GM23338 (cell line): ENCODE measurements at regions not wholly inside any gene's neighbourhood (a gene's known extent, or its start where the extent isn't known, plus 50 kb on each side); places are given as distances from the start of the nearest gene placed in this dataset.

ENCODE experiments used
- CREB1 ChIP-seq: fragments of 250-450 bp; sonication (Bioruptor Pico); IDR thresholded peaks from 2 replicates; pipeline ENCODE4 v1.5.0; 2020; ENCODE audit warnings: low read depth, mild to moderate bottlenecking, moderate library complexity
- EZH2 ChIP-seq: fragments of 200-600 bp; sonication (generic); IDR thresholded peaks from one replicate; pipeline ENCODE4 v1.8.0; 2017; ENCODE audit warnings: antibody characterized with exemption, mild to moderate bottlenecking, low read depth; ENCODE audit not compliant: unreplicated experiment
- EZH2phosphoT487 ChIP-seq: fragments of 200-600 bp; sonication (generic); IDR thresholded peaks from one replicate; pipeline ENCODE4 v1.8.1; 2018; ENCODE audit warnings: antibody characterized with exemption; ENCODE audit not compliant: unreplicated experiment
- JUNB ChIP-seq: IDR thresholded peaks from one replicate; pipeline ENCODE4 v1.6.1; 2016; ENCODE audit warnings: antibody characterized with exemption; ENCODE audit not compliant: unreplicated experiment
- NANOG ChIP-seq: IDR thresholded peaks from 2 replicates; pipeline ENCODE4 v1.6.1; 2016; ENCODE audit warnings: antibody characterized with exemption, borderline replicate concordance
- POLR2AphosphoS5 ChIP-seq: IDR thresholded peaks from 2 replicates; pipeline ENCODE4 v1.6.1; 2016; ENCODE audit warnings: antibody characterized with exemption, low read depth
- REST ChIP-seq: IDR thresholded peaks from one replicate; pipeline ENCODE4 v1.6.1; 2018; ENCODE audit warnings: antibody characterized with exemption; ENCODE audit not compliant: unreplicated experiment
- STAT1 ChIP-seq: IDR thresholded peaks from one replicate; pipeline ENCODE4 v1.6.1; 2016; ENCODE audit warnings: antibody characterized with exemption; ENCODE audit not compliant: unreplicated experiment
- ZNF114 ChIP-seq: fragments of 250-450 bp; sonication (Bioruptor Pico); IDR thresholded peaks from 2 replicates; pipeline ENCODE4 v1.5.0; 2020; ENCODE audit warnings: mild to moderate bottlenecking, moderate library complexity
- ZNF331 ChIP-seq: fragments of 250-450 bp; sonication (Bioruptor Pico); IDR thresholded peaks from 2 replicates; pipeline ENCODE4 v1.5.0; 2020; ENCODE audit warnings: low read depth, mild to moderate bottlenecking, moderate library complexity
- ZNF462 ChIP-seq: fragments of 250-450 bp; sonication (Bioruptor Pico); IDR thresholded peaks from 2 replicates; pipeline ENCODE4 v1.5.0; 2020; ENCODE audit warnings: mild to moderate bottlenecking, moderate library complexity
- TF ChIP-seq, protein P1 (sequence below), 2 experiments: fragments of 200-600 bp in 1 of 2; sonication (generic) in 1 of 2; conservative IDR thresholded peaks; 2 replicates each; pipeline versions ENCODE4 v1.5.1 to v1.6.1; 2016 to 2017; ENCODE audit warnings: antibody characterized with exemption in 2 of 2, low read depth in 2 of 2, mild to moderate bottlenecking in 2 of 2, moderate library complexity in 1 of 2
- TF ChIP-seq, protein P2 (sequence below): IDR thresholded peaks from 2 replicates; pipeline ENCODE4 v1.6.1; 2016; ENCODE audit warnings: antibody characterized with exemption

DNA sequence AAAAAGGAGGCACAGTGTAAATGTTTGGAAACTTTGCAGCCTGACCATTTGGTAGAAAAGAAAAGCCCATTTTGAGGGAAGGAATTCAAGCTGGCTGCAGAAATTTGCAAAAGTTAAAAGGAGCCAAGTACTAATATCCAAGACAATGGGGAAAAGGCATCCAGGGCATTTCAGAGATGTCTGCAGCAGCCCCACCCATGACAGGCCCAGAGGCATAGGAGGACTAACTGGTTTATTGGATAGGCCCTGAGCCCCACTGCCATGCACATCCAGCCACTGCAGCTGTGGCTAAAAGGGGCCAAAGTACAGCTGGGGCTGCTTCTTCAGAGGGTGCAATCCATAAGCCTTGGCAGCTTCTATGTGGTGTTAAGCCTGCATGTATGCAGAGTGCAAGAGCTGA is 104.9 kb downstream of the HS3ST1 start:
- TF ChIP-seq, protein P1, sequence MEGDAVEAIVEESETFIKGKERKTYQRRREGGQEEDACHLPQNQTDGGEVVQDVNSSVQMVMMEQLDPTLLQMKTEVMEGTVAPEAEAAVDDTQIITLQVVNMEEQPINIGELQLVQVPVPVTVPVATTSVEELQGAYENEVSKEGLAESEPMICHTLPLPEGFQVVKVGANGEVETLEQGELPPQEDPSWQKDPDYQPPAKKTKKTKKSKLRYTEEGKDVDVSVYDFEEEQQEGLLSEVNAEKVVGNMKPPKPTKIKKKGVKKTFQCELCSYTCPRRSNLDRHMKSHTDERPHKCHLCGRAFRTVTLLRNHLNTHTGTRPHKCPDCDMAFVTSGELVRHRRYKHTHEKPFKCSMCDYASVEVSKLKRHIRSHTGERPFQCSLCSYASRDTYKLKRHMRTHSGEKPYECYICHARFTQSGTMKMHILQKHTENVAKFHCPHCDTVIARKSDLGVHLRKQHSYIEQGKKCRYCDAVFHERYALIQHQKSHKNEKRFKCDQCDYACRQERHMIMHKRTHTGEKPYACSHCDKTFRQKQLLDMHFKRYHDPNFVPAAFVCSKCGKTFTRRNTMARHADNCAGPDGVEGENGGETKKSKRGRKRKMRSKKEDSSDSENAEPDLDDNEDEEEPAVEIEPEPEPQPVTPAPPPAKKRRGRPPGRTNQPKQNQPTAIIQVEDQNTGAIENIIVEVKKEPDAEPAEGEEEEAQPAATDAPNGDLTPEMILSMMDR (conservative IDR thresholded peaks at IDR 0.05; ENCODE audit: low read depth in 2 of 2): no peak
- no peak for TF ChIP-seq REST
- TF ChIP-seq POLR2AphosphoS5: no peak
- TF ChIP-seq, protein P2, sequence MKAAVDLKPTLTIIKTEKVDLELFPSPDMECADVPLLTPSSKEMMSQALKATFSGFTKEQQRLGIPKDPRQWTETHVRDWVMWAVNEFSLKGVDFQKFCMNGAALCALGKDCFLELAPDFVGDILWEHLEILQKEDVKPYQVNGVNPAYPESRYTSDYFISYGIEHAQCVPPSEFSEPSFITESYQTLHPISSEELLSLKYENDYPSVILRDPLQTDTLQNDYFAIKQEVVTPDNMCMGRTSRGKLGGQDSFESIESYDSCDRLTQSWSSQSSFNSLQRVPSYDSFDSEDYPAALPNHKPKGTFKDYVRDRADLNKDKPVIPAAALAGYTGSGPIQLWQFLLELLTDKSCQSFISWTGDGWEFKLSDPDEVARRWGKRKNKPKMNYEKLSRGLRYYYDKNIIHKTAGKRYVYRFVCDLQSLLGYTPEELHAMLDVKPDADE: no peak
- no peak for TF ChIP-seq EZH2phosphoT487
- TF ChIP-seq EZH2: no peak
- TF ChIP-seq CREB1 (CRISPR knock-in tag): no peak
- TF ChIP-seq JUNB: no peak
- TF ChIP-seq NANOG: no peak
- TF ChIP-seq ZNF331: no peak
- TF ChIP-seq STAT1: no peak
- TF ChIP-seq ZNF114: no peak
- no peak for TF ChIP-seq ZNF462 (CRISPR knock-in tag)
